ENCODE measurements at regions not wholly inside any gene's neighbourhood (a gene's known extent, or its start where the extent isn't known, plus 50 kb on each side); places are given as distances from the start of the nearest gene placed in this dataset.
"Not testable (repeated sequence)": the region's sequence is repeated elsewhere in the genome, so short reads cannot be mapped to it uniquely, and the experiment has no call there.

DNA sequence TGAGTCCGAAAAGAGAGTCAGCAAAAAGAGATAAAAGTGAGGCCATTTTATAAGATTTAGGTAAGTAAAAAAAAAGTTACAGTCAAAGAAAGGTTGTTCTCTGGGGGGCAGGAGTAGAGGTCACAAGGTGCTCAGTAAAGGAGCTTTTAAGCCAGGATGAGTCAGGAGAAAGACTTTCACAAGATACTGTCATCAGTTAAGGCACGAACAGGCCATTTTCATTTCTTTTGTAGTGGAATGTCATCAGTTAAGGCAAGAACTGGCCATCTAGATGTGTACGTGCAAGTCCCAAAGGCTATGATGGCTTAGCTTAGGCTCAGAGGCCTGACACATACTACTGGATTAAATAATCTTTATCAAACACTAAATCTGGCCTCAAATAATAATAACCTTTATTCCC is 1207.3 kb upstream of the FAM98A start:
- intact Hi-C loops (cut with DNase I): no loop called here
- ATAC-seq (ENCODE audit: poor library complexity) (no peak), DNase-seq (no peak)

DNA sequence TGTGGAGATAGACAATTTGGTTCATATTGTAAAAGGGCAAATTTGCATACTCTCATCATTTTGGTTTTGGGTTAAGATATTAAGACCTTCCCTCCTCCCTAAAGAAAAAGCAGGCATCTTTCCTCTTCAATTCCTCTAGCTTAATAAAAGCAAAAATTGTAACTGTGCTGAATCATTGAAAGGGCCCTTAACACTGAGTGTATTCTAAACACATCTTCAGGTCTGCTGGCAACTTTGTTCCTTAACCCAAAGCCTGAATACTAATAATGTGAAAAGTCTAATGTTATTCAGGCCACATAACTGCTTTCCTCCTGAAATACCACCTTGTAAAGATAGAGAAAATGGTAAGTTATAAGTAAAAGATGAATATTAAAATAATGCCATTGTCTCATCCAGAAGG is 1200.5 kb upstream of the FAM98A start:
- ATAC-seq (ENCODE audit: poor library complexity): no peak

DNA sequence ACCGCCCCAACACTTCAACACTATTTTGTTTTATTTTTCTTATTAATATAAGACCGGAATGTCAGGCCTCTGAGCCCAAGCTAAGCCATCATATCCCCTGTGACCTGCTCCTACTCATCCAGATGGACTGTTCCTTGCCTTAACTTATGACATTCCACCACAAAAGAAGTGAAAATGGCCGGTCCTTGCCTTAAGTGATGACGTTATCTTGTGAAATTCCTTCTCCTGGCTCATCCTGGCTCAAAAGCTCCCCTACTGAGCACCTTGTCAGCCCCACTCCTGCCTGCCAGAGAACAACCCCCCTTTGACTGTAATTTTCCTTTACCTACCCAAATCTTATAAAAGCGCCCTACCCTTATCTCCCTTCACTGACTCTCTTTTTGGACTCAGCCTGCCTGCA is 1196.5 kb upstream of the FAM98A start:
- intact Hi-C loops (cut with DNase I); DNase-seq: not testable (repeated sequence)

More for the DNA sequence above, 1200.5 kb upstream of the FAM98A start:
- intact Hi-C loops (cut with DNase I): no loop called here
- DNase-seq: no peak

DNA sequence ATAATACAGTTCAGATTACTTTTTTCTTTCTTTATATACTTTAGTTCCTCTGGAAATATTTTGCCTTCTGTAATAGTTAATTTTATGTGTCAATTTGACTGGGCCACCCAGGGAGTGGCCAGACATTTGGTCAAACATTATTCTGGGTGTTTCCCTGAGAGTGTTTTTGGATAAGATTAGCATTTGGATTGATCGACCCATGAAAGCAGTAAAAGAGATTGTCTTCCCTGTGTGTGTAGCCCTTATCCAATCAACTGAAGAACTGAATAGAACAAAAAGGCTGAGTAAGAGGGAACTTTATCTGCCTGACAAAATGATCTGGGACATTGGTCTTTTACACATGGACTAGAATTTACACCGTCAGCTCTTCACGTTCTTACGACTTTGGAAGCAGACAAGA is 1190.1 kb upstream of the FAM98A start:
- ATAC-seq (ENCODE audit: poor library complexity): no peak
- intact Hi-C loops (cut with DNase I): no loop called here
- DNase-seq: no peak

More for the DNA sequence above, 1196.5 kb upstream of the FAM98A start:
- not testable (repeated sequence) for ATAC-seq (ENCODE audit: poor library complexity)

DNA sequence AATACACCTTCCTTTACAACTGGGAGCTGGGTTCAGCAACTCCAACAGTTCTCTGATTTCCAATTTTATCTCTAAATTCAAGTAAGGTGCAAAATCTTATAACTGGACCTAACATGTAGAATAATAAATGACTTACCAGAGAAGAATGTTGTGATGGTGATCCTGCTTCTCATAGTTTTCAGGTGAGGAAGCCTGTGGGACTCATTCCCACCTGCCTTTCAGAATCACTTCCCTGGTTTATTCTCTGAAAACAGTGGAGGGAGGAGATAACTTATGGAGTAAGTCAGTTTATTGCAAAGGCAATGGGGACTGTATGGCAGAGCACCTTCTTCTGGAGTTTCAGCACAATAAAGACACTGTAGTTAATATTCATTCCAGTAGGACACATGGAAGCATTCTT is 1188.2 kb upstream of the FAM98A start:
- ATAC-seq (ENCODE audit: poor library complexity): no peak
- DNase-seq: no peak
- intact Hi-C loops (cut with DNase I): no loop called here

DNA sequence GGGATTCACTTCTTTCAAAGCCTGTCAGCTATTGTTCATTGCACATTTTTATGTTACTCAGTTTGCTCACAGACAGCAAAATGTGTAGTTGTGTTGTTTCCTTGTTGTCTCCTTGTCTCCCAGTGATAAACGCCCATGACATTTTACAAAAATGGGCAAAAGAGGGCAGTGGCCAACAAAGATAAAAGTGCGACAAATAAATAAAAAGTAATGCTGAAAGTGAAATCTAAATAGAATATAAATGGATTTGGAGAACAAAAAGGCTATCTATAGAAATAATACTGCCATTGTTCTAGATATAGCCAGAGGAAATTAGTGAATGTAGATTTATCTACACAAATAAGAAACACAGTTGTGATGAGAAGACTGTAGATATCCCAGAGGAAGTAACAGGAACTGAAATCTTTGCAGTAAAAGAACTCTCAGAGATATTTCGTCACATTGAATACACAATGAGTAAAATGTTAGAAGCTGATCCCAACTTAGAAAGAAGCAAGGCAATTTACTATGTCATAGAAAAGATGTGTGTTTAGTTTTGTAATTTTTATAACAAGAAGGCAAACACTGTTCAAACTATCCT is 1186.2 kb upstream of the FAM98A start:
- ATAC-seq (ENCODE audit: poor library complexity): no peak
- intact Hi-C loops (cut with DNase I): no loop called here
- DNase-seq: no peak

DNA sequence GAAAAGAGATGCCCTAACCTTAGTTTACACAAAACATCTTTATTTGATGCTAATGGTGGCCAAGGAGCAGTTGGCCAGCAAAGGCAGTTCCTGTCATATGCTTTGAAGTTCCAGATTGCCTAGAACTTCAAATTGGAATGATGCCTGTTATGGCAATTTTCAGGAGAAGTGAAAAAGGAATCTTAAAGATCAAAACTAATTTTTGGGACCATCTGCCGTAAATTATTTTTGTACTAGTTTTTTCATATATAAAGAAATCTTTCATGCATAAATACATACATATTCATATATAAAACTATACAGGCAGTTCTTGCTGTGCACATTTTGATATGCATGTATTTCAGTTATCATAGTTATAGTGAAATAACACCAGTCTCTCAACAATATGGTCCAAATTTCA is 1185.6 kb upstream of the FAM98A start:
- intact Hi-C loops (cut with DNase I): no loop called here
- ATAC-seq (ENCODE audit: poor library complexity) (no peak), DNase-seq (no peak)

DNA sequence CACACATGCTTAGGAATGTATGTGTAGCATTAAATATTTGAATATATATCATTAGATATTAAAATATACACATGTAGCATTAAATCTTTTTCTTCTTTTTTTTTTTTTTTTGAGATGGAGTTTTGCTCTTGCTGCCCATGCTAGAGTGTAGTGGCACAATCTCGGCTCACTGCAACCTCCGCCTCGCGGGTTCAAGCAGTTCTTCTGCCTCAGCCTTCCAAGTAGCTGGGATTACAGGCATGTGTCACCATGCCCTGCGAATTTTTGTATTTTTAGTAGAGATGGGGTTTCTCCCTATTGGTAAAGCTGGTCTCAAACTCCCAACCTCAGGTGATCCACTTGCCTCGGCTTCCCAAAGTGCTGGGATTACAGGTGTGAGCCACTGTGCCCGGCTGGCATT is 1151.6 kb upstream of the FAM98A start:
- DNase-seq; intact Hi-C loops (cut with DNase I); ATAC-seq (ENCODE audit: poor library complexity): not testable (repeated sequence)

DNA sequence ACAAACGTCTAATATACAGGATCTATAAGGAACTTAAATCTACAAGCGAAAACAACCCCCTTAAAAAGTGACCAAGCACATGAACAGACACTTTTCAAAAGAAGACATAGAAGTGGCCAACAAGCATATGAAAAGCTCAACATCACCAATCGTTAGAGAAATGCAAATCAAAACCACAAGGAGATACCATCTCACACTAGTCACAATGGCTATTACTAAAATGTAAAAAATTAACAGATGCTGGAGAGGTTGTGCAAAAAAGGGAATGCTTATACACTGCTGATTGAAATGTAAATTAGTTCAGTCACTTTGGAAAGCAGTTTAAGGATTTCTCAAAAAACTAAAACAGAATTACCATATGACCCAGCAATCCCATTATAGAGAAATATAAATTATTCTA is 1148.5 kb upstream of the FAM98A start:
- intact Hi-C loops (cut with DNase I): no loop called here
- DNase-seq: no peak
- ATAC-seq (ENCODE audit: poor library complexity): no peak

DNA sequence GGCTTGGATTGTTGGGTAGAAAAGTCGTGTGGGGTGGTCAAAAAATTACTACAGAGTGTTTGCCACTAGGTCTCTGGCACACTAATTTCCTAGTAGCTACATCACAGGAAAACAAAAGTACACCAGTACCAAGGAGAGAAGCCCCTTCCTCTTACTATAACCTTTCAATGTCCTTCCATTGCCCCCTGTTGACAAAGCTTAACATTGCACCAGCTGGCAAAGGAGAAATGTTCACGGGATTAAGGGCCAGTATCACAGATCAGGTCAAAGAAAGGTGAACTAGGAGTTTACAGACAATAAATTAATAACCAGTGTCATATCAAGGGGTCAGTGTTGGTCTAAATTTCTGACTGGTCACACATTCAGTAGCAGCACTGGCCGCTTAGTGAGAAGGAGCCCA is 1139.6 kb upstream of the FAM98A start:
- ATAC-seq (ENCODE audit: poor library complexity) (no peak), DNase-seq (no peak)
- intact Hi-C loops (cut with DNase I): no loop called here

DNA sequence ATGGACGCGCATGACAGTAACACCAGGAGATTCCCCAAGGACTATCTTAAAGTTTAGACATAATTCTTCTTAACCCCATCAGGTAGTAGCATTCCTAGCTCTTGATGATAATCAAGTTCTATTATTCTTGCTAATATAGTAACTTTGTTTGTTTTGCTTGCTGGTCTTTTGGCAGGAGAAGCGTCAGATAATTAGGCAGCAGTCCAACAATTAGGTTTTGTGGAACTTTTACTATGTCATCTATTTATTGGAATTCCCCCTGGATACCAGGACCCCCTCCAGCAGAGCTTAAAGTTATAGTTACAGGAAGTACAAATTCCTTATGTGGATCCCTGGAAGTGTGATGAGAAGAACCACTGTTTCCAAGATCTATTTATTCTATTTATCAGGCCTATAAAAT is 1138.0 kb upstream of the FAM98A start:
- no peak for DNase-seq
- intact Hi-C loops (cut with DNase I): no loop called here
- no peak for ATAC-seq (ENCODE audit: poor library complexity)

DNA sequence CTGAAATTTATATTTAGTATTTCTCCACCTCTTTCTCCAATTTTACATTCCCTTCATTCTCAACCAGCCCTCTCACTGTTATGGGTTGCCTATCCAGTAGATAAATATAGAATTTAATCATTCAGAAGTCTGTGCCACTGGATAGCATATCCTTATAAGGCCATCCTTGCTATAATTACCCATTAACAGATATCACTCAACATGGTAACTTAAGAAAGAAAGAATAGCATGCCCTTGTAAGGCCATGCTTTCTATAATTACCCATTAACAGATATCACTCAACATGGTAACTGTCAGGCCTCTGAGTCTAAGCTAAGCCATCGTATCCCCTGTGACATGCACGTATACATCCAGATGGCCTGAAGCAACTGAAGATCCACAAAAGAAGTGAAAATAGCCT is 1137.4 kb upstream of the FAM98A start:
- DNase-seq (no peak), ATAC-seq (ENCODE audit: poor library complexity) (no peak)
- intact Hi-C loops (cut with DNase I): no loop called here

DNA sequence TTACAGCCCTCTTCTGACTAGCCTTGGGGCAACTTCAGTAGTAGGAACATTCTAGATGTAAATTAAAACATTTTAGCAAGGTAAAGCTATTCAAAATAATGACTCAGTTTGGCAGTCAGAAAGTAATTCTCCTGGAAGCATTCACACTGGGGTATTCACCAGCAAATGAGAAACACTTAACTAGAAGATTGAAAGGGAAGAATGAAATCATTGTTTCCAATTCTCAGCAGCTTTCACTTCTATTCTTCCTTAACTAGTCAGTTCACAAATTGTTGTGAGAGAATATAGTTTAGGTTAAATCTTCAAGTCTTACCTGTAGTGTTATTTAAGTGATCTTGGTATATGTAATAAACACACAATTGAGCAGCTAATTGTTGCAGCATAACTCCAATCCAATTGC is 1135.6 kb upstream of the FAM98A start:
- intact Hi-C loops (cut with DNase I): no loop called here
- ATAC-seq (ENCODE audit: poor library complexity): no peak
- no peak for DNase-seq

DNA sequence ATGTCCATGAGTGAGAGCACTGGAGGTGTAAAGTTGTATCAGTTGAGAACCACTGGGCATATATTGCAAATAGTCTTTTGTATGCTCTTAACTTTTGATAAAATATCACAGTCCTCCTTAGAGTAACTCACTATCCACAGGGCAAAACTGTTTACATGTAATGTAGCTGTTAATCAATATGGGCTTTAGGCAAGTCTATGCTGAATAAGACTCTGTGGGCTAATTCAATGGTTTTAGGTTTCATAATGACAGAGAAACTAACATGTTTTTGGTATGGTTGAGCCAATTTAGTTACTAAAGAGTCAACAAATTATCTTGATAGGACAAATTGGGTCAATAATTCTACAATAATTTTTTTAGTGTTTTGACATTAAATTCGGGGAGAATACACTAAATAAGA is 1134.9 kb upstream of the FAM98A start:
- DNase-seq: no peak
- no peak for ATAC-seq (ENCODE audit: poor library complexity)
- intact Hi-C loops (cut with DNase I): no loop called here

DNA sequence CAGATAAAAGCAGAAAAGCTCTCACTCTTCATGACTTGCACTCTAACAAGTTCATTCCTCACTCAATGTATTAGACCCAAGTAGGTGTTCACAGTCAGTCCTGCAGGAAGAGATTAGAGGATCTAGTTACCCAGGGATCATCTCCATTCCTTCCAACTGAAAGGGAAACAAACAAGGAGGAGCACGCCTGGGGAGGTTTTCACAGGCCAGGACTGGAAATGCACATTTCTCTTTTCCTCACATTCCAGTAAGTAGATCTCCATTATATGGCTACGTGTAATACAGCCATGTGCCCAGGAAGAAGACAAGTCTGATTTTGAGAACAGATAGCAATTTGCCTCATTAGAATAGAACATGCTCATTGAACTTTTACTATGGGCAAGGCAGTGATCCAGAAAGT is 1132.2 kb upstream of the FAM98A start:
- no peak for ATAC-seq (ENCODE audit: poor library complexity)
- no peak for DNase-seq
- intact Hi-C loops (cut with DNase I): no loop called here

DNA sequence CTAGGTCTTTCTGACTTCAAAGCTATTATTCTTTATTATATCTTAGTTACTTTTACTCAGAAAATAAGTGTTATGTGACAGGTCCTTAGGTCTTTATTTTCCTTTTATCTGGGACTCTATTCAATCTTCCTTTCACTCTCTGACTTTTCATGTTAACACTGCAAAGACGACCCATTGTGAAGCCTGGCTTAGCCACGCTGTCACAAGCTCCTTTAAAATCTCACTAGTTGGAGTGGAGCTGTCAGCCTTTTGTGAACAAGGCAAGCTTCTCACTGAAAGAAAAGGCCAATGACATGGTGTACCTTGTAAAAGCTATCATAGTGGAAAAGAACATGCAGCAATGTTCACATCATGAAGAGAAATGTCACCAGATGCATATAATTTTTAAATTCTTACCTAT is 1130.7 kb upstream of the FAM98A start:
- DNase-seq (no peak), ATAC-seq (ENCODE audit: poor library complexity) (no peak)
- intact Hi-C loops (cut with DNase I): no loop called here

DNA sequence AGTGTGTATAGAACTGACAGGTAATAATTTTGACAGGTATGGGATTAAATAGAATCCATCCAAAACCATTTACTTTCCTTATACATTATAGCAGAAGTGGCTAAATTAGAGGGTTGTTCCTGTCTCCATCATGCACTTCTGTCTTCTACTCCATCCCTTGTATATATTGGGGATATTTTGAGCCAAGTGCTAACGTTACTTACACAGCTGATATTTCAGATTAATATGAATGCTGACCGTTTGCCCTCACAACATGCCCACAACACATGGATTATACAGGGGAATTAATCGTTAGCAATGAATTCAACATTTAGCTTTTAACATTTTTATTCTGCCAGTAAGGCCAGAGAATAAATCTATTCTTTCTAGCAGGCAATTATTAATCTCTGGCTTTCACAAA is 1125.0 kb upstream of the FAM98A start:
- DNase-seq: no peak
- intact Hi-C loops (cut with DNase I): no loop called here

DNA sequence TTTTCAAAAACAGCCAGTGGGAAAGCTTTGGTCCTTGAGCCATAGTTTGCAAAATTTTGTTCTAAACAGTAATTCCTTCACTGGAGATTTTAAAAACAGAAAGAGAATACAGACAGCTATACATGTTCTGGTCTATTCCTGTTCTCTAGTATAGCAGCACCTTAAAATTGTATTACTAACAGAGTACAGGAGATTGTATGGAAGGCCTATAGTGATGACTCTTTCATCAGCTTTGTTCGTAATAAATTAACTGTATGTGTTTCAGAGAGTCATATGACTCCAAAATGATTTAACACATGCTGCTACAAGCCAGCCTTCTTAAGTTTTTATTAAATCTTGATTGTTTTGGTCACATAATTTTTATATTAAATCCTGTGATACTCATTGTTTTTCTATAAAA is 1124.6 kb upstream of the FAM98A start:
- intact Hi-C loops (cut with DNase I): no loop called here
- no peak for DNase-seq
- no peak for ATAC-seq (ENCODE audit: poor library complexity)

More for the DNA sequence above, 1125.0 kb upstream of the FAM98A start:
- ATAC-seq (ENCODE audit: poor library complexity): no peak

DNA sequence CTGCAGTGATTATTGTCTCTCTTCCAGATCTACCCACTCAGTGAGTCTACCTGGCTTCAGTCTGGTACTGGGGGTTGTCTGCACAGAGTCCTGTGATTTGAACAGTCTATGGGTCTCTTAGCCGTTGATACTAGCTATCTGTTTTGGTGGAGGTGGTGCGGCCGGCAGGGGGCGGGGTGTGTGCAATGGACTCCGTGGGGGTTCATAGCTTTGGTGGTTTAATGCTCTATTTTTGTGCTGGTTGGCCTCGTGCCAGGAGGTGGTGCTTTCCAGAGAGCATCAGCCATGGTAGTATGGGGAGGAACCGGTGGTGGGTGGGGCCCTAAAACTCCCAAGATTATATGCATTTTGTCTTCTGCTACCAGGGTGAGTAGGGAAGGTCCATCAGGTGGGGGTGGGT is 1120.1 kb upstream of the FAM98A start:
- DNase-seq (no peak), ATAC-seq (ENCODE audit: poor library complexity) (no peak)
- intact Hi-C loops (cut with DNase I): no loop called here

DNA sequence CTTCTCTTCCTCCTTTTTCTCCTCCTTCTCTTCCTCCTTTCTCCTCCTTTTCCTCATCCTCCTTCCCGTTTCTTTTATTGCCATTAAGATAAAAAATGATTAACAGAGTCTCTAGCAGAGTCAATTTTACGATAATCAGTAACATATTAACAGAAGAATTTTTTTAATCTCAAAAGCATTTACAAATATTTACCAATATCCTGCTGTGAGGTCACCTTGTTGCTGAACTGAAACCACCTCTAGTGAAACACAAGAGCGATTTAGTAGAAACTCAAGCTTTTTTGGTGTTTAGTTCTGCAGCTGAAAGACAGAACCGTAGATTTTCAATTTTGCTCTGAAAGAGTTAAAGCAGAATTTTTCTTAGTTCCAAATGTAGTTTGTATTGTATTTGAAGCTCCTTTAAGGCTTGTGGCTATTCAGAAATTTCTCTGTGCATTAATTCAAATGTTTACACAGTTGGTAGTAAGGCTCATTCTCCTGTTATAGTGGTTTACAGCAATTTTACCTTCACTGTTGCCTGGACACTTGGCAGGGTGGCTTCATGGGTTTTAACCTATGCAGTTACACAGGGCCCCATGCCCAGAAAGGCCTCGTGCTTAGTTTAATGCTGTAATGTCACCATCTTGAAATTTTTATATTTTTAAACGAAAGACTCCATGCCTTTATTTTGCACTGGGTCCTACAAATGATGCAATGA is 1106.6 kb upstream of the FAM98A start:
- DNase-seq (no peak), ATAC-seq (ENCODE audit: poor library complexity) (no peak)
- intact Hi-C loops (cut with DNase I): no loop called here

DNA sequence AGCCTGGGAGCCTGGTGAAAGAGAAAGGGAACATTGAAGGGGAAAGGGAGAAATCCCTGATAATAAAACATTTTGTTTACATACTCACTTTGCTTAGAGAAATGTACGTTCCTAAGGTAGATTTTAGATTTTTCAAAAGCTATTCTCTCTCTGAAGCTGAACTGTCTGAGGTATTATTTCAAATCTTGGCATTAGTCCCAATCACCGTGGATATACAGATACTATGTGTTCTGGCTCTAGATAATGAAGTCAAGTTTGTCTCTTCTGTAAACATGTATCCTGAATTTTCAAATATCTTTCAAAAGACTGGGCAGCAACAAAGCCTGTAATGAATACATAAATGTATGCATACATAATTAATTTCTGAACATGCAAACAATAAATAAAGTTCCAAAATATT is 1104.2 kb upstream of the FAM98A start:
- ATAC-seq (ENCODE audit: poor library complexity) (no peak), DNase-seq (no peak)
- intact Hi-C loops (cut with DNase I): no loop called here

Data from Right ventricle myocardium superior (tissue), 1 donor.